ENCODE measurements at regions not wholly inside any gene's neighbourhood (a gene's known extent, or its start where the extent isn't known, plus 50 kb on each side); places are given as distances from the start of the nearest gene placed in this dataset.

DNA sequence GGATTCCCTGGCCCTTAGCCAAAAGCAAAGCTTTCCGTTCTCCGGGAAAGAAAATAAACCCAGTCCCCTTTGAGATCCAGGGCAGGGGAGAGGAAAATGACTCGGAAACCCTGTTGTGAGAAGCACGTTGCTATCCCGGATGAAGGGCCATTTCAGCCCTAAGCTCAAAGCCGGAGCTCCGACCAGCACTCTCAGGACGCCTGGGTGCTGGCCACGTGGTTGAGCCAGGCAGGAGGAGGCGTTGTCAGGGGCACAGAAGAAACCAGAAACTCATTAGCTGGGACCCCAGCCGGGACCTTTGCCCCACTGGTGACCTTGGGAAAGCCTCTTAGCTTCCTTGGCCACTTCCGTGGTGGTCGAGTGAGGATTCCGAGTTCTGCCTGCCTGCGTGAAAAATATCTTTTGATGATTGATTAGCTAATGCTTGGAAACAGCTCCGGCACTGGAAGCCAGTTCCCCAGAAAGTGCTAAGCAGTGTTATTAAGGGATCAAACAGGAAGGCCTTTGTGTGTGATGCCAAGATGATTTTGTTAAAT is 57.6 kb upstream of the FZD10 start:
- Histone ChIP-seq H2AFZ (ENCODE audit: low read depth, low read length) (no peak overlapping the region), H3K4me2 (ENCODE audit: low read length) (no peak overlapping the region), H3K79me2 (ENCODE audit: low read length) (no peaks in the 10 kb centered on the region), H3K4me1 (ENCODE audit: low read length) (no peaks in the 10 kb centered on the region), H3K27me3 (ENCODE audit: low read depth, low read length) (no peaks in the 10 kb centered on the region), H3K9me3 (ENCODE audit: insufficient read depth, low read length) (no peaks in the 10 kb centered on the region), H3K4me3 (ENCODE audit: low read length) (no peak overlapping the region), H4K20me1 (ENCODE audit: insufficient read depth, low read length) (no peaks in the 10 kb centered on the region), H3K27ac (ENCODE audit: low read length) (no peak overlapping the region), H3K36me3 (replicated peaks; ENCODE audit: low read depth, low read length) (no peaks in the 10 kb centered on the region), H3K9ac (ENCODE audit: low read length) (no peak overlapping the region)
- TF ChIP-seq EZH2phosphoT487 (IDR thresholded peaks at IDR 0.05; ENCODE audit: low read depth): no peak
- TF ChIP-seq, protein P1, sequence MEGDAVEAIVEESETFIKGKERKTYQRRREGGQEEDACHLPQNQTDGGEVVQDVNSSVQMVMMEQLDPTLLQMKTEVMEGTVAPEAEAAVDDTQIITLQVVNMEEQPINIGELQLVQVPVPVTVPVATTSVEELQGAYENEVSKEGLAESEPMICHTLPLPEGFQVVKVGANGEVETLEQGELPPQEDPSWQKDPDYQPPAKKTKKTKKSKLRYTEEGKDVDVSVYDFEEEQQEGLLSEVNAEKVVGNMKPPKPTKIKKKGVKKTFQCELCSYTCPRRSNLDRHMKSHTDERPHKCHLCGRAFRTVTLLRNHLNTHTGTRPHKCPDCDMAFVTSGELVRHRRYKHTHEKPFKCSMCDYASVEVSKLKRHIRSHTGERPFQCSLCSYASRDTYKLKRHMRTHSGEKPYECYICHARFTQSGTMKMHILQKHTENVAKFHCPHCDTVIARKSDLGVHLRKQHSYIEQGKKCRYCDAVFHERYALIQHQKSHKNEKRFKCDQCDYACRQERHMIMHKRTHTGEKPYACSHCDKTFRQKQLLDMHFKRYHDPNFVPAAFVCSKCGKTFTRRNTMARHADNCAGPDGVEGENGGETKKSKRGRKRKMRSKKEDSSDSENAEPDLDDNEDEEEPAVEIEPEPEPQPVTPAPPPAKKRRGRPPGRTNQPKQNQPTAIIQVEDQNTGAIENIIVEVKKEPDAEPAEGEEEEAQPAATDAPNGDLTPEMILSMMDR (IDR thresholded peaks at IDR 0.05; ENCODE audit: low read depth, low read length): no peak

DNA sequence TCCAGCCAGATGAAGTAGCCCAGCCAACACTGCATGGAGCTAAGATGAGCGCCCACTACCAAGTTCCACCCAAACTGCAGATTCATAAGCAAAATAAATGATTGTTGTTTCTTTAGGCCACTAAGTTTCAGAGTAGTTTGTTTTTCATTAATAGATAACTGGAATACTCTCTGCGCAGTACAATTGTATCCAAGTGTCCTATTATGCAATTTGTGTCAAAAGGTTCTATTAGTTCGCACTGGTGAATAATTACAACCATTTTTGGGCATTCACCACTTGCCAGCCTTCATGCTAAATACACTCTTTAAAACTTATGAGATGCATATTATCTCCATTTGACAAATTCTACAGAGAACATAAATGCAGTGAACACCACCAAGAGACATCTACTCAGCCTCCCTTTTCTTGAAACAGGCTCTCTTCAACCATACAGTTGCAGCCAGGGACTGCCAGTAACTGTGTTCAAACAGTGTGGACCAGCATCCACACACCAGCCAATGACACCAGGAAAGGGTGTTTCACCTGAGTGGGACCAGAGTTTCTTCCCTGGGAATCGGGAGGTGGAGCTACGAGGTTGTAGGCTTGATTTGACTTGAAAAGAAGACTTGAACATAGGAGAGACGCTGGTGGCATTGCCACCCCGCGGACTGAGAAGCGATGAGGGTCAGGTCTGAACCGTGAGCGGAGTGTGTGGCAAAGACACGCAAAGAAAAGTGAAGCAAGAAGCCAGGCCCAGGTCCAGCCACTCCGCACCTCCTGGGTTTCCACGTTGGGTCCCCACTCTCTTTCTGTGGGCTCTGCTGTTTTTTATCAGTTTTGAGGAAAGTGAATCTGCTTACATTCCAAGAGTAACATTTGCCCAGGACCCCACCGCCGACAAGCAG is 53.0 kb upstream of the FZD10 start:
- TF ChIP-seq, protein P1 (IDR thresholded peaks at IDR 0.05; ENCODE audit: low read depth, low read length): no peak
- TF ChIP-seq EZH2phosphoT487 (IDR thresholded peaks at IDR 0.05; ENCODE audit: low read depth): no peak
- Histone ChIP-seq H3K9ac (ENCODE audit: low read length) (no peak overlapping the region), H3K9me3 (ENCODE audit: insufficient read depth, low read length) (no peaks in the 10 kb centered on the region), H4K20me1 (ENCODE audit: insufficient read depth, low read length) (no peaks in the 10 kb centered on the region), H3K79me2 (ENCODE audit: low read length) (no peaks in the 10 kb centered on the region), H2AFZ (ENCODE audit: low read depth, low read length) (no peak overlapping the region), H3K36me3 (replicated peaks; ENCODE audit: low read depth, low read length) (no peaks in the 10 kb centered on the region), H3K27ac (ENCODE audit: low read length) (no peak overlapping the region), H3K27me3 (ENCODE audit: low read depth, low read length) (no peaks in the 10 kb centered on the region), H3K4me2 (ENCODE audit: low read length) (no peak overlapping the region), H3K4me1 (ENCODE audit: low read length) (no peaks in the 10 kb centered on the region), H3K4me3 (ENCODE audit: low read length) (no peak overlapping the region)

DNA sequence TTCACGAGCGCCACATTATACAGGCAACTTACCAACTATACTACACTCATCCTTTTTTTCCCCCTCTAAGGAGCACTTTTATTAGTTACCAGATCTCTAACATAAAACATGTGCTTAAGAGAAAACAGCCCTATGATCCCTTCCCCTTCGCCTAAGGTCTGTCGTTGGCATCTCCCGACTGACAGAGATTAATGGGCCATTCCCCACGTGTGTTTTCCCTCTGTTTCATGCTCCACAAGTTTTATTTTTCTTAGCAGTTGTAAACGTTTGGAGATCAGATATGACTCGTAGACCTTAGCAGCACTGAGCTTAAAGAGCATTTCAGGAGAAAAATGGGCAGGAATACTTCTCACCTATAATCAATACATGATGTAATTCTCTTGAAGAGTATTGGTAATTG is 51.4 kb upstream of the FZD10 start:
- no peaks in the 10 kb centered on the region for H3K36me3 ChIP-seq (replicated peaks; ENCODE audit: low read depth, low read length)
- H3K4me3 ChIP-seq (ENCODE audit: low read length): no peak overlapping the region
- no peak overlapping the region for H2AFZ ChIP-seq (ENCODE audit: low read depth, low read length)
- no peak for TF ChIP-seq EZH2phosphoT487 (IDR thresholded peaks at IDR 0.05; ENCODE audit: low read depth)
- TF ChIP-seq, protein P1 (IDR thresholded peaks at IDR 0.05; ENCODE audit: low read depth, low read length): no peak
- no peak overlapping the region for H3K27ac ChIP-seq (ENCODE audit: low read length)
- no peak overlapping the region for H3K9ac ChIP-seq (ENCODE audit: low read length)
- H4K20me1 ChIP-seq (ENCODE audit: insufficient read depth, low read length): no peaks in the 10 kb centered on the region
- H3K27me3 ChIP-seq (ENCODE audit: low read depth, low read length): no peaks in the 10 kb centered on the region
- H3K4me2 ChIP-seq (ENCODE audit: low read length): no peak overlapping the region
- H3K79me2 ChIP-seq (ENCODE audit: low read length): no peaks in the 10 kb centered on the region
- no peaks in the 10 kb centered on the region for H3K9me3 ChIP-seq (ENCODE audit: insufficient read depth, low read length)
- H3K4me1 ChIP-seq (ENCODE audit: low read length): no peaks in the 10 kb centered on the region

DNA sequence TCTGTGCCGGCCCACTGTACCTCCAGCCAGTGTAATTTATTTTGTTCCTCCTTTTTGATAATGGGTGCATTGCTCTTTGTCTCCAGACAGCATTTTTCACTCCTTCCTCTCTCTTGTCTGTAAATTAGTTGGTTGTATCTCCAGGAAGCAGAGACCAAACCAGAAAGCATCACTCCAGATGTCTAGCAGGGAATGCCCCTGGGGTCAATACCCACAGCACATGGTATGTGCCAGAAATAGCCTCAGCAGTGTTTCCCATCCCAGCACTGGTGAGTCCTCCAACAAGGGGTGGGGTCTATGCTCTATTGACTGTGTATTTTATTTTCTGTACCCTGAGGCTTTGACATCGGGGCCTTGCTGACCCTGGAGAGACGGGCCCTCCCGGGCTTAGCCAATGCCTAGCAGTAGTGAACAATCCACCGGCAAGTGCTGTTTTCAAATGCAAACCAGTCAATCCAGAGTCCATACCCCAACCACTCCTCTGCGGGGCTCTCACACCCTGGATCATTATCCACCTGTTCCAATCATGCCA is 50.2 kb upstream of the FZD10 start:
- no peaks in the 10 kb centered on the region for H3K27me3 ChIP-seq (ENCODE audit: low read depth, low read length)
- no peaks in the 10 kb centered on the region for H3K36me3 ChIP-seq (replicated peaks; ENCODE audit: low read depth, low read length)
- no peak overlapping the region for H3K27ac ChIP-seq (ENCODE audit: low read length)
- H3K4me3 ChIP-seq (ENCODE audit: low read length): no peak overlapping the region
- no peak overlapping the region for H3K9ac ChIP-seq (ENCODE audit: low read length)
- no peaks in the 10 kb centered on the region for H3K79me2 ChIP-seq (ENCODE audit: low read length)
- no peaks in the 10 kb centered on the region for H3K4me1 ChIP-seq (ENCODE audit: low read length)
- H3K9me3 ChIP-seq (ENCODE audit: insufficient read depth, low read length): no peaks in the 10 kb centered on the region
- no peak overlapping the region for H3K4me2 ChIP-seq (ENCODE audit: low read length)
- H2AFZ ChIP-seq (ENCODE audit: low read depth, low read length): no peak overlapping the region
- no peaks in the 10 kb centered on the region for H4K20me1 ChIP-seq (ENCODE audit: insufficient read depth, low read length)
- no peak for TF ChIP-seq EZH2phosphoT487 (IDR thresholded peaks at IDR 0.05; ENCODE audit: low read depth)
- TF ChIP-seq, protein P1 (IDR thresholded peaks at IDR 0.05; ENCODE audit: low read depth, low read length): no peak
